ENCODE measurements at regions not wholly inside any gene's neighbourhood (a gene's known extent, or its start where the extent isn't known, plus 50 kb on each side); places are given as distances from the start of the nearest gene placed in this dataset.

DNA sequence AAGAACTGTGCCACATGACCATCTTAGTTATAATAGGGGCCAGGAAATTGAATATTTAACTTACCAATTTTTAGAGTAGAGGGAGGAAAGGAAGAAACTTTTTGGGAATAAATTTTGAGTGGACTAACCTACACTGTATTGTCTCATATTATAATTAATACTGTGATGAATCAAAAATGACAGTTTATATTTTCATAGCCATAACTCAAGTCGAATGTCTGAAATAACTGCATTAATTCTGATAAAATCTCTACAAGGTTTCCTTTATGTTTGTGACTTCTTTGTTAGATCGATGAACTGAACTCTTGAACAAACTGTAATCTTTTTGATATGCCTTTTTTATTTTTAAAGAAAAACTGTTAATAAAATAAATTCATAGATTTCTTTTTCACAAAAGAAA is 132.8 kb upstream of the DPH6 start (continued):
- TF ChIP-seq CTCFL (IDR thresholded peaks at IDR 0.05; ENCODE audit: borderline replicate concordance, insufficient read depth, low read depth, low read length, poor library complexity, severe bottlenecking) (no peak), MYC (IDR thresholded peaks at IDR 0.05; ENCODE audit: low read depth, low read length) (no peak), MYC (CRISPR knock-in tag; IDR thresholded peaks at IDR 0.05; ENCODE audit: borderline replicate concordance, low read depth) (no peak), MNT (conservative IDR thresholded peaks at IDR 0.05) (no peak), ZNF212 (CRISPR knock-in tag; IDR thresholded peaks at IDR 0.05) (no peak), NFYB (IDR thresholded peaks at IDR 0.05; ENCODE audit: extremely low read depth, insufficient read length) (no peak), ZNF316 (IDR thresholded peaks at IDR 0.05) (no peak), GABPB2 (CRISPR knock-in tag; conservative IDR thresholded peaks at IDR 0.05) (no peak), SMARCE1 (IDR thresholded peaks at IDR 0.05) (no peak), PHB2 (IDR thresholded peaks at IDR 0.05; ENCODE audit: low read depth) (no peak), POLR3A (IDR thresholded peaks at IDR 0.05; ENCODE audit: borderline replicate concordance, extremely low read depth, insufficient read depth, insufficient read length) (no peak)
- TF ChIP-seq, protein P1, sequence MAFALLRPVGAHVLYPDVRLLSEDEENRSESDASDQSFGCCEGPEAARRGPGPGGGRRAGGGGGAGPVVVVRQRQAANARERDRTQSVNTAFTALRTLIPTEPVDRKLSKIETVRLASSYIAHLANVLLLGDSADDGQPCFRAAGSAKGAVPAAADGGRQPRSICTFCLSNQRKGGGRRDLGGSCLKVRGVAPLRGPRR (CRISPR knock-in tag; IDR thresholded peaks at IDR 0.05): no peak
- TF ChIP-seq, protein P2, sequence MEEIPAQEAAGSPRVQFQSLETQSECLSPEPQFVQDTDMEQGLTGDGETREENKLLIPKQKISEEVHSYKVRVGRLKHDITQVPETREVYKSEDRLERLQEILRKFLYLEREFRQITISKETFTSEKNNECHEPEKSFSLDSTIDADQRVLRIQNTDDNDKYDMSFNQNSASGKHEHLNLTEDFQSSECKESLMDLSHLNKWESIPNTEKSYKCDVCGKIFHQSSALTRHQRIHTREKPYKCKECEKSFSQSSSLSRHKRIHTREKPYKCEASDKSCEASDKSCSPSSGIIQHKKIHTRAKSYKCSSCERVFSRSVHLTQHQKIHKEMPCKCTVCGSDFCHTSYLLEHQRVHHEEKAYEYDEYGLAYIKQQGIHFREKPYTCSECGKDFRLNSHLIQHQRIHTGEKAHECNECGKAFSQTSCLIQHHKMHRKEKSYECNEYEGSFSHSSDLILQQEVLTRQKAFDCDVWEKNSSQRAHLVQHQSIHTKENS (CRISPR knock-in tag; IDR thresholded peaks at IDR 0.05): no peak
